ENCODE measurements at regions not wholly inside any gene's neighbourhood (a gene's known extent, or its start where the extent isn't known, plus 50 kb on each side); places are given as distances from the start of the nearest gene placed in this dataset.
"Not testable (repeated sequence)": the region's sequence is repeated elsewhere in the genome, so short reads cannot be mapped to it uniquely, and the experiment has no call there.

DNA sequence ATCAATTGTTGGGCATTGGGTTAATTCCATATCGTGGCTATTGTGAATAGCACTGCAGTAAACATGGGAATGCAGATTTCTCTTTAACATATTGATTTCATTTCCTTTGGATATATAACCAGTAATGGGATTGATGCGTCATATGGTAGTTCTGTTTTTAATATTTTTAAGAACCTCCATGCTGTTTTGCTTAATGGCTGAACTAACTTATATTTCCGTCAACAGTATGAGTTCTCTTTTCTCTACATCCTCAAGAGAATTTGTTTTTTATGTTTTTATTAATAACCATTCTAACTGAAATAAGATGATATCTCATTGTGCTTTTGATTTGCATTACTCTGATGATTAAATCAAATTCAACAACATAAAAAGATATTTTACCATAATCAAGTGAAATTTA, 228.5 kb upstream of the FSIP2 start:
- TF ChIP-seq, protein P1, sequence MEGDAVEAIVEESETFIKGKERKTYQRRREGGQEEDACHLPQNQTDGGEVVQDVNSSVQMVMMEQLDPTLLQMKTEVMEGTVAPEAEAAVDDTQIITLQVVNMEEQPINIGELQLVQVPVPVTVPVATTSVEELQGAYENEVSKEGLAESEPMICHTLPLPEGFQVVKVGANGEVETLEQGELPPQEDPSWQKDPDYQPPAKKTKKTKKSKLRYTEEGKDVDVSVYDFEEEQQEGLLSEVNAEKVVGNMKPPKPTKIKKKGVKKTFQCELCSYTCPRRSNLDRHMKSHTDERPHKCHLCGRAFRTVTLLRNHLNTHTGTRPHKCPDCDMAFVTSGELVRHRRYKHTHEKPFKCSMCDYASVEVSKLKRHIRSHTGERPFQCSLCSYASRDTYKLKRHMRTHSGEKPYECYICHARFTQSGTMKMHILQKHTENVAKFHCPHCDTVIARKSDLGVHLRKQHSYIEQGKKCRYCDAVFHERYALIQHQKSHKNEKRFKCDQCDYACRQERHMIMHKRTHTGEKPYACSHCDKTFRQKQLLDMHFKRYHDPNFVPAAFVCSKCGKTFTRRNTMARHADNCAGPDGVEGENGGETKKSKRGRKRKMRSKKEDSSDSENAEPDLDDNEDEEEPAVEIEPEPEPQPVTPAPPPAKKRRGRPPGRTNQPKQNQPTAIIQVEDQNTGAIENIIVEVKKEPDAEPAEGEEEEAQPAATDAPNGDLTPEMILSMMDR (IDR thresholded peaks at IDR 0.05; ENCODE audit: poor library complexity, severe bottlenecking), result no peak
- Histone ChIP-seq H3K9me3 (ENCODE audit: severe bottlenecking) (peaks cover 10% of the 10 kb centered on the region), H3K4me1 (ENCODE audit: insufficient read depth, poor library complexity, severe bottlenecking) (no peaks in the 10 kb centered on the region), H3K27ac (ENCODE audit: poor library complexity, severe bottlenecking) (no peak overlapping the region), H3K4me3 (ENCODE audit: severe bottlenecking) (no peak overlapping the region), H3K27me3 (ENCODE audit: insufficient read depth, poor library complexity, severe bottlenecking) (no peaks in the 10 kb centered on the region), H3K36me3 (ENCODE audit: low read depth) (no peaks in the 10 kb centered on the region)
- DNase-seq (ENCODE audit: low spot score), result no peak
- no peak for ATAC-seq (ENCODE audit: low read depth)

GRCh38 chr2:185511925-185512324, 226.7 kb upstream of the FSIP2 start:
- Histone ChIP-seq H3K4me1 (ENCODE audit: insufficient read depth, poor library complexity, severe bottlenecking) (no peaks in the 10 kb centered on the region), H3K36me3 (ENCODE audit: low read depth) (no peaks in the 10 kb centered on the region), H3K27me3 (ENCODE audit: insufficient read depth, poor library complexity, severe bottlenecking) (no peaks in the 10 kb centered on the region), H3K27ac (ENCODE audit: poor library complexity, severe bottlenecking) (no peak overlapping the region), H3K9me3 (ENCODE audit: severe bottlenecking) (peaks cover 8% of the 10 kb centered on the region), H3K4me3 (ENCODE audit: severe bottlenecking) (no peak overlapping the region)
- ATAC-seq (ENCODE audit: low read depth), result no peak
- TF ChIP-seq, protein P1 (IDR thresholded peaks at IDR 0.05; ENCODE audit: poor library complexity, severe bottlenecking), result no peak
- no peak for DNase-seq (ENCODE audit: low spot score)

DNA sequence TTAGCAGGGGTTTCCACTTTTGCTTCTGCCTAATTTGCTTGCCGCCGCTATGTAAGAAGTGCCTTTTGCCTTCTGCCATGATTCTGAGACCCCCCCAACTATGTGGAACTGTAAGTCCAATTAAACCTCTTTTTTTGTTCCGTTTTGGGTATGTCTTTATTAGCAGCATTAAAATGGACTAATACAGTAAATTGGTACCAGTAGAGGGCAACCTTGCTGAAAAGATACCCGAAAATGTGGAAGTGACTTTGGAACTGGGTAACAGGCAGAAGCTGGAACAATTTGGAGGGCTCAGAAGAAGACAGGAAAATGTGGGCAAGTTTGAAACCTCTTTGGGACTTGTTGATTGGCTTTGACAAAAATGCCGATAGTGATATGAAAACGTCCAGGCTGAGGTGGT, 216.1 kb upstream of the FSIP2 start:
- Histone ChIP-seq H3K4me1 (ENCODE audit: insufficient read depth, poor library complexity, severe bottlenecking) (no peaks in the 10 kb centered on the region), H3K27me3 (ENCODE audit: insufficient read depth, poor library complexity, severe bottlenecking) (no peaks in the 10 kb centered on the region), H3K36me3 (ENCODE audit: low read depth) (no peaks in the 10 kb centered on the region), H3K27ac (ENCODE audit: poor library complexity, severe bottlenecking) (no peak overlapping the region), H3K4me3 (ENCODE audit: severe bottlenecking) (no peak overlapping the region), H3K9me3 (ENCODE audit: severe bottlenecking) (peaks cover 2% of the 10 kb centered on the region)
- TF ChIP-seq, protein P1 (IDR thresholded peaks at IDR 0.05; ENCODE audit: poor library complexity, severe bottlenecking), result peak; percentile 47
- DNase-seq (ENCODE audit: low spot score) (no peak), ATAC-seq (ENCODE audit: low read depth) (no peak)

GRCh38 chr2:185524242-185524641, 214.4 kb upstream of the FSIP2 start:
- H3K27me3 ChIP-seq (ENCODE audit: insufficient read depth, poor library complexity, severe bottlenecking); H3K4me1 ChIP-seq (ENCODE audit: insufficient read depth, poor library complexity, severe bottlenecking); H3K36me3 ChIP-seq (ENCODE audit: low read depth); DNase-seq (ENCODE audit: low spot score); H3K4me3 ChIP-seq (ENCODE audit: severe bottlenecking); ATAC-seq (ENCODE audit: low read depth); H3K27ac ChIP-seq (ENCODE audit: poor library complexity, severe bottlenecking); H3K9me3 ChIP-seq (ENCODE audit: severe bottlenecking): not testable (repeated sequence)

DNA sequence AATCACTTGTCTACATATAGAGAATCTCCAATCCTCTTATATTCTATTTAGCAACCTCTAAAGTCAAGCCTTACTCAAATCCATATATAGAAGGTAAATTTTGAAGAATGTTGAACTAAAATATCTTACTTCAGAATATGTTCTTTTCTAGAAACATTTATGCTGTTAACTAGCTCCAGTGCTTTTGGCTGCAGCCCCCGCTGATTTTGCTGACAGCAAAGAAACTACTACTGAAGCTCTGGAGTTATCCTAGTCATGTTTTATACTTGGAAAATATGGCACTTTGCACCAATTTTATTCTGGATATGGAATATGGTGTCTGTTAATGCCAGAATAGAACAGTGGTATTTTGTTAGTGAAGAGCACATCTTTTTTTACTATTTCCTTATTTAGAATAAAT, 212.4 kb upstream of the FSIP2 start:
- TF ChIP-seq, protein P1 (IDR thresholded peaks at IDR 0.05; ENCODE audit: poor library complexity, severe bottlenecking), result no peak
- H3K4me1 ChIP-seq (ENCODE audit: insufficient read depth, poor library complexity, severe bottlenecking), result no peaks in the 10 kb centered on the region
- no peak overlapping the region for H3K27ac ChIP-seq (ENCODE audit: poor library complexity, severe bottlenecking)
- H3K36me3 ChIP-seq (ENCODE audit: low read depth), result no peaks in the 10 kb centered on the region
- ATAC-seq (ENCODE audit: low read depth) (no peak), DNase-seq (ENCODE audit: low spot score) (no peak)
- no peaks in the 10 kb centered on the region for H3K27me3 ChIP-seq (ENCODE audit: insufficient read depth, poor library complexity, severe bottlenecking)
- H3K9me3 ChIP-seq (ENCODE audit: severe bottlenecking), result peaks cover 3% of the 10 kb centered on the region
- no peak overlapping the region for H3K4me3 ChIP-seq (ENCODE audit: severe bottlenecking)
